GM19372 (cell line): ENCODE measurements at regions not wholly inside any gene's neighbourhood (a gene's known extent, or its start where the extent isn't known, plus 50 kb on each side); places are given as distances from the start of the nearest gene placed in this dataset.
A peak's percentile ranks its signal among the peaks of the same experiment; 100 is the strongest.
"Not testable (repeated sequence)": the region's sequence is repeated elsewhere in the genome, so short reads cannot be mapped to it uniquely, and the experiment has no call there.

Experiments used
- ATAC-seq: cut with Tn5 transposase; IDR thresholded peaks from one replicate; pipeline ENCODE4 v1.9.1; 2021; ENCODE audit warnings: mild to moderate bottlenecking, low read depth, moderate library complexity; ENCODE audit not compliant: unreplicated experiment

GRCh38 chr9:42430674-42431615 is 247.5 kb downstream of the SPATA31A6 start:
- ATAC-seq, result not testable (repeated sequence)

GRCh38 chr9:42431616-42432010 is 248.2 kb downstream of the SPATA31A6 start:
- not testable (repeated sequence) for ATAC-seq

GRCh38 chr9:42434844-42435714 is 251.6 kb downstream of the SPATA31A6 start:
- not testable (repeated sequence) for ATAC-seq

- ATAC-seq, result not testable (repeated sequence)
These were observed 252.4 kb downstream of the SPATA31A6 start for GRCh38 chr9:42435715-42436342.

GRCh38 chr9:42437057-42437759 is 253.7 kb downstream of the SPATA31A6 start:
- peak; percentile 88 for ATAC-seq

GRCh38 chr9:42442680-42443079 is 259.2 kb downstream of the SPATA31A6 start:
- ATAC-seq, result not testable (repeated sequence)

GRCh38 chr9:42443414-42443813 is 260.0 kb downstream of the SPATA31A6 start:
- not testable (repeated sequence) for ATAC-seq

GRCh38 chr9:42461436-42461835 is 278.0 kb downstream of the SPATA31A6 start:
- not testable (repeated sequence) for ATAC-seq

- ATAC-seq, result not testable (repeated sequence)
These were observed 278.4 kb downstream of the SPATA31A6 start for GRCh38 chr9:42461863-42462262.

GRCh38 chr9:42463981-42464380 is 280.5 kb downstream of the SPATA31A6 start:
- ATAC-seq, result not testable (repeated sequence)

- ATAC-seq, result not testable (repeated sequence)
These were observed 287.1 kb downstream of the SPATA31A6 start for GRCh38 chr9:42470577-42470976.

- not testable (repeated sequence) for ATAC-seq
These were observed 307.5 kb downstream of the SPATA31A6 start for GRCh38 chr9:42490989-42491388.

GRCh38 chr9:42502620-42503264 is 319.3 kb downstream of the SPATA31A6 start:
- ATAC-seq, result not testable (repeated sequence)

- not testable (repeated sequence) for ATAC-seq
These were observed 324.7 kb downstream of the SPATA31A6 start for GRCh38 chr9:42508111-42508510.

- not testable (repeated sequence) for ATAC-seq
These were observed 330.1 kb downstream of the SPATA31A6 start for GRCh38 chr9:42513535-42513934.

GRCh38 chr9:42534325-42534983 is 351.0 kb downstream of the SPATA31A6 start:
- ATAC-seq, result not testable (repeated sequence)

- not testable (repeated sequence) for ATAC-seq
These were observed 351.5 kb downstream of the SPATA31A6 start for GRCh38 chr9:42534984-42535325.

- ATAC-seq, result not testable (repeated sequence)
These were observed 367.4 kb downstream of the SPATA31A6 start for GRCh38 chr9:42550789-42551357.
